Neural progenitor cell (in vitro differentiated cells): ENCODE measurements at regions not wholly inside any gene's neighbourhood (a gene's known extent, or its start where the extent isn't known, plus 50 kb on each side); places are given as distances from the start of the nearest gene placed in this dataset.

Experiments used
- DNase-seq: peaks from one replicate; pipeline ENCODE4 v3.0.0-alpha.2; 2016; ENCODE audit warnings: low spot score
- H2AFZ ChIP-seq: fragments of 200-600 bp; sonication (generic); replicated peaks from 2 replicates; pipeline ENCODE4 v1.6.1; 2016; ENCODE audit warnings: antibody characterized with exemption
- H3F3A ChIP-seq: fragments of 200-600 bp; sonication (generic); 2 replicates; pipeline ENCODE4 v1.6.1; 2016; ENCODE audit warnings: antibody characterized with exemption, low read depth
- H3K27ac ChIP-seq: fragments of 200-600 bp; sonication (generic); 2 replicates; pipeline ENCODE4 v1.5.1; 2016; ENCODE audit warnings: mild to moderate bottlenecking
- H3K27me3 ChIP-seq: fragments of 200-600 bp; sonication (generic); 2 replicates; pipeline ENCODE4 v1.6.1; 2016; ENCODE audit warnings: mild to moderate bottlenecking, moderate library complexity
- H3K36me3 ChIP-seq: fragments of 200-600 bp; sonication (generic); 2 replicates; pipeline ENCODE4 v1.5.1; 2016
- H3K4me1 ChIP-seq: fragments of 200-600 bp; sonication (generic); 2 replicates; pipeline ENCODE4 v1.6.1; 2016; ENCODE audit warnings: mixed run types
- H3K4me2 ChIP-seq: fragments of 200-600 bp; sonication (generic); 2 replicates; pipeline ENCODE4 v1.6.1; 2016
- H3K4me3 ChIP-seq: fragments of 200-600 bp; sonication (generic); 2 replicates; pipeline ENCODE4 v1.5.1; 2016
- H3K79me2 ChIP-seq: fragments of 200-600 bp; sonication (generic); 2 replicates; pipeline ENCODE4 v1.6.1; 2016; ENCODE audit warnings: low read depth
- H3K9ac ChIP-seq: fragments of 200-600 bp; sonication (generic); 2 replicates; pipeline ENCODE4 v1.6.1; 2016
- H3K9me3 ChIP-seq: fragments of 200-600 bp; sonication (generic); 2 replicates; pipeline ENCODE4 v1.5.1; 2016; ENCODE audit warnings: low read depth
- H4K20me1 ChIP-seq: fragments of 200-600 bp; sonication (generic); 2 replicates; pipeline ENCODE4 v1.6.1; 2016; ENCODE audit warnings: low read depth
- H3K27ac Mint-ChIP-seq: 3 replicates; pipeline ENCODE4 v1.8.0; 2021; ENCODE audit warnings: mixed read lengths
- H3K27me3 Mint-ChIP-seq: 2 replicates; pipeline ENCODE4 v1.8.0; 2022; ENCODE audit warnings: low read depth, mild to moderate bottlenecking, inconsistent platforms, moderate library complexity, mixed read lengths; ENCODE audit not compliant: insufficient read depth
- H3K36me3 Mint-ChIP-seq: 3 replicates; pipeline ENCODE4 v1.8.0; 2021; ENCODE audit warnings: mixed read lengths
- H3K4me1 Mint-ChIP-seq: 3 replicates; pipeline ENCODE4 v1.8.0; 2021; ENCODE audit warnings: mixed read lengths
- H3K4me3 Mint-ChIP-seq: 3 replicates; pipeline ENCODE4 v1.8.0; 2021; ENCODE audit warnings: mild to moderate bottlenecking, moderate library complexity, mixed read lengths
- H3K9me3 Mint-ChIP-seq: 3 replicates; pipeline ENCODE4 v1.8.0; 2020; ENCODE audit warnings: mixed read lengths
- EZH2 ChIP-seq: fragments of 200-600 bp; sonication (generic); IDR thresholded peaks from 2 replicates; pipeline ENCODE4 v1.6.1; 2017; ENCODE audit warnings: antibody characterized with exemption, mild to moderate bottlenecking, moderate library complexity
- EZH2phosphoT487 ChIP-seq: fragments of 200-600 bp; sonication (generic); IDR thresholded peaks from 2 replicates; pipeline ENCODE4 v1.6.1; 2017; ENCODE audit warnings: antibody characterized with exemption
- TF ChIP-seq, protein P1 (sequence below): fragments of 200-600 bp; sonication (generic); IDR thresholded peaks from 2 replicates; pipeline ENCODE4 v1.5.1; 2017; ENCODE audit warnings: antibody characterized with exemption, mild to moderate bottlenecking

DNA sequence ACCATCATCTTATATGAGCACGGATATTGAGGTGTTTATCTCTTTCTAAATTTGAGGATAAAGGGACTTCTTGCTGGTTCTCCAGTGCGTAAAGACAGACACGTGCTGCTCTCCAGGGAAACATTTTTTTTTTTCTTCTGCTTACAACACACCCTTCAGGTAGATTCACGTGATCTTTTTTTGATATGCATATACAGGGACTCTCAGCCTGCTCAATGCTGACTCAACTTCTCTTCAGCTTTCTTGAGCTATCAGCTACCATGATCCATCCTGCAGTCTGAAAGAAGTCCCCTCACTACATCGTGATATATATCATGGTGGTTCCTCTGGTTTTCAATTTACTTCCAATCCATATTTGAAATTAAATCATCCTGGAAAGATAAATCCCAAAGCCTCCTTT is 87.1 kb upstream of the SLITRK3 start:
- H3K27ac ChIP-seq = no peak overlapping the region
- no peak overlapping the region for H3K4me2 ChIP-seq
- no peaks in the 10 kb centered on the region for H3K4me1 ChIP-seq
- no peaks in the 10 kb centered on the region for H3F3A ChIP-seq
- no peak overlapping the region for H3K27ac Mint-ChIP-seq
- H3K4me3 Mint-ChIP-seq = no peak overlapping the region
- no peak for DNase-seq
- no peaks in the 10 kb centered on the region for H3K4me1 Mint-ChIP-seq
- H3K4me3 ChIP-seq = no peak overlapping the region
- H3K79me2 ChIP-seq = no peaks in the 10 kb centered on the region
- H2AFZ ChIP-seq = peak overlapping the region; percentile 48
- no peaks in the 10 kb centered on the region for H4K20me1 ChIP-seq
- TF ChIP-seq EZH2phosphoT487 = no peak
- TF ChIP-seq, protein P1, sequence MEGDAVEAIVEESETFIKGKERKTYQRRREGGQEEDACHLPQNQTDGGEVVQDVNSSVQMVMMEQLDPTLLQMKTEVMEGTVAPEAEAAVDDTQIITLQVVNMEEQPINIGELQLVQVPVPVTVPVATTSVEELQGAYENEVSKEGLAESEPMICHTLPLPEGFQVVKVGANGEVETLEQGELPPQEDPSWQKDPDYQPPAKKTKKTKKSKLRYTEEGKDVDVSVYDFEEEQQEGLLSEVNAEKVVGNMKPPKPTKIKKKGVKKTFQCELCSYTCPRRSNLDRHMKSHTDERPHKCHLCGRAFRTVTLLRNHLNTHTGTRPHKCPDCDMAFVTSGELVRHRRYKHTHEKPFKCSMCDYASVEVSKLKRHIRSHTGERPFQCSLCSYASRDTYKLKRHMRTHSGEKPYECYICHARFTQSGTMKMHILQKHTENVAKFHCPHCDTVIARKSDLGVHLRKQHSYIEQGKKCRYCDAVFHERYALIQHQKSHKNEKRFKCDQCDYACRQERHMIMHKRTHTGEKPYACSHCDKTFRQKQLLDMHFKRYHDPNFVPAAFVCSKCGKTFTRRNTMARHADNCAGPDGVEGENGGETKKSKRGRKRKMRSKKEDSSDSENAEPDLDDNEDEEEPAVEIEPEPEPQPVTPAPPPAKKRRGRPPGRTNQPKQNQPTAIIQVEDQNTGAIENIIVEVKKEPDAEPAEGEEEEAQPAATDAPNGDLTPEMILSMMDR = no peak
- no peak for TF ChIP-seq EZH2
- no peaks in the 10 kb centered on the region for H3K27me3 ChIP-seq
- H3K27me3 Mint-ChIP-seq = no peaks in the 10 kb centered on the region
- no peaks in the 10 kb centered on the region for H3K36me3 Mint-ChIP-seq
- no peak overlapping the region for H3K9ac ChIP-seq
- H3K9me3 Mint-ChIP-seq = no peaks in the 10 kb centered on the region
- H3K9me3 ChIP-seq = no peaks in the 10 kb centered on the region
- H3K36me3 ChIP-seq = no peaks in the 10 kb centered on the region

DNA sequence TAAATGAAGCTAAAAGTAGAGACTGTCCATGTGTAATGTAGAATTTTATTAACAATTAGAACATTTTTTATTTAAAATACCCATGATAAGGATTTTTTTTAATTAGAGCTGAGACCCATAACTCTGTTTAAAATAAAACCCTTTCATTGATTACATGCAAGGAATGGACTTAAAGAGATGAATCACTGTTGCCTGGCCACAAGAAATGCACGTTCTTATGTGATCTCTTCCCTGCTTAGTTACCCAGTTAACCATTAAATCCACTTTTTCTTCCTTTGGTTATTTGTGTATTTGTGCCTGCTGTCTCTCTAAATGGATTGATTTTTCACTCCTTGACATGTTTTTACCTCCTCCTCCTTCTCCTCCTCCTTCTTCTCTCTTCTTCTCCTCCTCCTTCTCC is 83.3 kb upstream of the SLITRK3 start:
- Histone ChIP-seq H3K27me3 (no peaks in the 10 kb centered on the region), H3F3A (no peaks in the 10 kb centered on the region)
- H3K4me1 Mint-ChIP-seq = no peaks in the 10 kb centered on the region

DNA sequence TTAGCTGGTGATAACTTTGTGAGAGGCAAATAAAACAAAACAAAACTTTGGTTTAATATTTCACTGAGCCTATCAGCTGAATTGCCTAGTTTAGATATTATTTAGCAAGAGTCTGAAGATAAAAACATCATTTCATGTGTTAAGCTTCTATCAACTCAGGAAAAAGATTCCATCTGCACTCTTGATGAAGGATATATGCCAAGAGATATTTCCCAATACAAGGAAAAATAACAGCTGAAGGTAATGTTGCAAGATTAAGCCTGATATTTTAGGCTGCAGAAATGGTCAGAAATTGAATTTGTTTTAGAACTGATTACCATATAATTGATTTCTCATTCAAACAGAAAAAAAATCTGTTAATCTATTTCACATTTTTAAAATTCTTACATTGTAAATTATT is 77.2 kb upstream of the SLITRK3 start:
- no peaks in the 10 kb centered on the region for H4K20me1 ChIP-seq
- no peak for DNase-seq
- H3K36me3 ChIP-seq = no peaks in the 10 kb centered on the region
- H3K4me3 ChIP-seq = no peak overlapping the region
- Mint-ChIP-seq H3K36me3 (no peaks in the 10 kb centered on the region), H3K4me3 (no peak overlapping the region), H3K4me1 (no peaks in the 10 kb centered on the region), H3K27me3 (peaks cover 2% of the 10 kb centered on the region), H3K9me3 (no peaks in the 10 kb centered on the region), H3K27ac (no peak overlapping the region)
- H3K27me3 ChIP-seq = no peaks in the 10 kb centered on the region
- no peaks in the 10 kb centered on the region for H3F3A ChIP-seq
- no peak for TF ChIP-seq EZH2phosphoT487
- no peak for TF ChIP-seq EZH2
- TF ChIP-seq, protein P1 = no peak
- no peak overlapping the region for H3K9ac ChIP-seq
- H3K79me2 ChIP-seq = no peaks in the 10 kb centered on the region
- no peak overlapping the region for H3K4me2 ChIP-seq
- H2AFZ ChIP-seq = no peak overlapping the region
- H3K9me3 ChIP-seq = no peaks in the 10 kb centered on the region
- no peaks in the 10 kb centered on the region for H3K4me1 ChIP-seq
- H3K27ac ChIP-seq = no peak overlapping the region

More for the DNA sequence above, 83.3 kb upstream of the SLITRK3 start:
- Mint-ChIP-seq H3K27ac (no peak overlapping the region), H3K27me3 (no peaks in the 10 kb centered on the region), H3K9me3 (no peaks in the 10 kb centered on the region), H3K4me3 (no peak overlapping the region), H3K36me3 (no peaks in the 10 kb centered on the region)
- Histone ChIP-seq H3K4me1 (no peaks in the 10 kb centered on the region), H3K36me3 (no peaks in the 10 kb centered on the region), H2AFZ (no peak overlapping the region), H3K9ac (no peak overlapping the region), H3K79me2 (no peaks in the 10 kb centered on the region), H3K27ac (no peak overlapping the region), H3K4me3 (no peak overlapping the region), H4K20me1 (no peaks in the 10 kb centered on the region), H3K9me3 (no peaks in the 10 kb centered on the region), H3K4me2 (no peak overlapping the region)
- TF ChIP-seq EZH2phosphoT487 (no peak), EZH2 (no peak)
- TF ChIP-seq, protein P1 = no peak
- DNase-seq = no peak
